ENCODE measurements at regions not wholly inside any gene's neighbourhood (a gene's known extent, or its start where the extent isn't known, plus 50 kb on each side); places are given as distances from the start of the nearest gene placed in this dataset.
"Not testable (repeated sequence)": the region's sequence is repeated elsewhere in the genome, so short reads cannot be mapped to it uniquely, and the experiment has no call there.

- DNase-seq, result no peak
Measured at GRCh38 chr6:82744286-82745015, 321.2 kb downstream of the UBE3D start.

GRCh38 chr6:82750556-82750955, 315.1 kb downstream of the UBE3D start:
- no peak for DNase-seq

- DNase-seq, result no peak
Measured at GRCh38 chr6:82751718-82752117, 313.9 kb downstream of the UBE3D start.

- no peak for DNase-seq
Measured at GRCh38 chr6:82761674-82762345, 303.8 kb downstream of the UBE3D start.

GRCh38 chr6:82766476-82766875, 299.2 kb downstream of the UBE3D start:
- DNase-seq, result no peak

DNA sequence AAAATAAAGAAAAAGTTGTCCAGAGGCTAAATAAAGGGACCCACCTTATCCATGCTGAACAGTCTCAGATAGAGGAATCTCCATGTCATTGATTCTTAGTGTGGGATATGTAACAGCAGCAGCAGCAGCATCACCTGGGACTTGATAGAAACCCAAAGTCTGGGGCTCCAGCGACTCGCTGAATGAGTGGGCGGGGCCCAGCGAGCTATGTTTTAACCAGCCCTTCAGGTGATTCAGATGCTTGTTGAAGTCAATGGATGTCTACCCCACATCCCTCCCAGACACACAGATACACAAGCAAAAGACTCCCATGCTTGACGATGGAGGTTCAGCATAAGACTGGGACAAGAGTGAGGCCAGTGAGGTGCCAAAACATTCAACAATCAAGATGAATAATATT, 298.6 kb downstream of the UBE3D start:
- no peak for DNase-seq

DNA sequence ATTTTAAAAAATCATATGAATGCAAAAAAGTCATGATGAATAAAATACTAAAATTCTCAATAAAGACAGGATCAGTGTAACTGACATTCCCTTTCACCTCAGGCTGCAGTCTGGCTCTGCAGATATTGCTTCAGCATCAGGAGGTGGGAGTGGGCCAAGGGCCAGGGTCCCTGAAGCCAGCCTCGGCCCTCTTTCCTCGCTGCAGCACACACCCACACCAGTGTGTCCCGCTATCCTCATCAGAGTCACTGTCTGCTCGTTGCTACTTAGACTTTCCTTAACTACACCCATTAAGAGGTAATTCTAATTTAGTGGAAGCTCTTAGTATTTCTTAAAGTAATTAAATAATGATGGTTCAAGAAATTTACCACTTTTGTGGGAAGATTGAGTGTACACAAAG, 298.2 kb downstream of the UBE3D start:
- no peak for DNase-seq

DNA sequence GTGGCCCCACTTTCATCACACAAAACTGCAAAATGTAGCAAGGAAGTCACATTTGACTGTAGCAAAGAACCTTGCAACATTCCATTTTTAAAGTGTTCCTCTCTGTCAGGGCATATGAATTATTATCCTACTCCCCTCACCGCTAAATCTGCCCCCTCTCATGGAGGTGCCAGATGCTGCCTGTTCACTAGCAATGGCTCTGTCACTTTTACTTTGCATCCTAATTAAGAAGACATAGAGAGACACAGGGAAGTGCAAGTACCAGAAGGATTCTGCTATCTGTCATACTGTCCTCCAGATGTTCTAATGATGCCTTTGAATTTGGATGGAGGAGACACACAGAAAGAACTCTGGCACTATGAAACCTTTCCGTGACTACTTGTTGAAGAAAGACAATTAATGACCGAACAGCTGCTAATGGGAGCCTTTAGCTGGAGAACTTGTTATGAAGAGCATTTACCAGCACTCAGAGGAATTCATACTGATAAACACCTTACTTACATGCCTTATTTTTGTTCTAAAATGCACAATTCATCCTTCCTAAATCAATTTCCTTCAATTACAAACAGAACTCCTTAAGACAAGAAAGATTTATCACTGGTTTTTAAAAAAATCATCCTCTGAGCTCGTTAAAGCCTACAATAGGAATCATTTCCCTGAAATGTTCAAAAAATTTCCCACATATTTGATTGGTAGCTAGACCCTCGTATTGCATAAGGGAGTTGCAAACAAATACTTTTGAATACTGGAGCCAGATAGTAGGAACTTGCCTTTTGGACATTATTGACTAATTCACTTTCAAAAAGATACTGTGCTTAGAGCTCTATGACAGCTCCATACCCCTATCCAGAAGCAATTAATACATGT, 292.6 kb downstream of the UBE3D start:
- DNase-seq, result no peak

GRCh38 chr6:82775361-82775760, 290.3 kb downstream of the UBE3D start:
- DNase-seq, result no peak

DNA sequence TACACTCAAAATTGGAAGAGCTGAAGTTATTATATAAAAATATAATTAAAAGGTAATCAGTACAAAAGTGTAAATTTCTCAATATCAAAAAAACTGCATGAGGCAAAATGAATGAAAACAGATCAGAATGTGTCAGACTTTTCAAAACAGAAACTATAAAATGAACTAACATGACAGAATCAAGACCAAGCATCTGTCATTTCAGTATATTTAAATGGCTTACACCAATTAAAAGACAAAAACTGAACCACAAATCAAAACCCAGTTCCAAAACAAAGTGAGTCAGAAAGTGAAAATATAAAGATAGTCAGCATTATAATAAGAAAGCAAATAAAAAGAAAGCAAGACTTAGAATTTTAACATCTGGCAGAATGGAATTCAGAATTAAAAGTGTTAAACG, 289.7 kb downstream of the UBE3D start:
- no peak for DNase-seq

DNA sequence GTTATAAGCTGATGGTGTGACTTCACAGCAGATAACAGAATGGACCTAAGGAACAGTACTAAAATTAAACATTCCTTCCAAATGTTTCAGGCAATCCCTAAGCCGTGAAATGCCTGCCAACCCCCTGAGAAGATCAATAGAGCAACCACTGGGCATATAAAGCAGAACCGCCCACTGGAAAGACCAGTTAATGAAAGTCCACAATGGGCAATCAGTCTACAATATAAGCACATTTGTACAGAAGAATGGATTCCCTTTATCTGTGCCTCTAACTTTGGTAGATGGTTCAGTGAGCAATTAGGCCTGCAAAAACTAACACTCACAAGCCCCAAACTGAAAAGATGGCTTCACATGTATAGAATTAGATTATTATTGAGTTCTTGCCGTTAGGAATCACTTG, 286.6 kb downstream of the UBE3D start:
- no peak for DNase-seq

DNA sequence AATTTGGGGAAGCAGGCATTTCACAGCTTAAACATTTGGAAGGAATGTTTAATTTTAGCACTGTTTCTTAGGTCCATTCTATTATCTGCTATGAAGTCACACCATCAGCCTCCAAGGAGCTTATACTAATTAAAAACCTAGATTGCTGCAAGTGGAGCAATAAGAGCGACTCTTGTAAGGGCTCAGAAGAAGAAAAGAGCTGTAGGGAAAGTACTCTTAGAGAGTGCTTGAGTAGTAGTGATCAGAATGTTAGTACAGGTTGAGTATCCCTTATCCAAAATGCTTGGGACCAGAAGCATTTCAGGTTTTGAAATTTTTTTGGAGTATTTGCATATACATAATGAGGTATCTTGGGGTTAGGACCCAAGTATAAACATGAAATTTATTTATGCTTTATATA, 285.3 kb downstream of the UBE3D start:
- no peak for DNase-seq

DNA sequence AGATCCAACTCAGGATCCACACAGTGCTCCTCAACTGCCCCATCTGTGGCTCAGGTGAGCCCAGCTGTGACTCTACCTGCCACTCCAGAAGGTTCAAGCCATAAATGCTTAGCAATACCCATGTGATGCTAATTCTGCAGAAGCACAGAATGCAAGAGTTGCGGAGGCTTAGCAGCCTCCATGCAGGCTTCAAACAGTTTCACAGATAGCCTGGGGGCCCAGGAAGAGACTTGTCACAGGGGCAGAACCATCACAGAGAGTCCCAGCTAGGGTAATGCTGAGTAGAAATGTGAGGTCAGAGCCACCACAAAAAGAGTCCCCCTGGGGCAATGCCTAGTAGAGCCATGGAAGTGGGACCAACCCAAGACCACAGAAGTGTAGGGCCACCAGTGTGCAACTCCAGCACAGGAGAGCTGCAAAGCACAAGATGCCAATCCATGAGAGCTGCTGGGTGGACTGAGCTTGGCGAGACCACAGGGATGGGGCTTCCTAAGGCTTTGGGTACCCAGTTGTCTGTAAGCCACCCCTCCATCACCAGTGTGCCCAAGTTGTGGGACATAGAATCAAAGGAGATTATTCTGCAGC, 283.9 kb downstream of the UBE3D start:
- no peak for DNase-seq

DNA sequence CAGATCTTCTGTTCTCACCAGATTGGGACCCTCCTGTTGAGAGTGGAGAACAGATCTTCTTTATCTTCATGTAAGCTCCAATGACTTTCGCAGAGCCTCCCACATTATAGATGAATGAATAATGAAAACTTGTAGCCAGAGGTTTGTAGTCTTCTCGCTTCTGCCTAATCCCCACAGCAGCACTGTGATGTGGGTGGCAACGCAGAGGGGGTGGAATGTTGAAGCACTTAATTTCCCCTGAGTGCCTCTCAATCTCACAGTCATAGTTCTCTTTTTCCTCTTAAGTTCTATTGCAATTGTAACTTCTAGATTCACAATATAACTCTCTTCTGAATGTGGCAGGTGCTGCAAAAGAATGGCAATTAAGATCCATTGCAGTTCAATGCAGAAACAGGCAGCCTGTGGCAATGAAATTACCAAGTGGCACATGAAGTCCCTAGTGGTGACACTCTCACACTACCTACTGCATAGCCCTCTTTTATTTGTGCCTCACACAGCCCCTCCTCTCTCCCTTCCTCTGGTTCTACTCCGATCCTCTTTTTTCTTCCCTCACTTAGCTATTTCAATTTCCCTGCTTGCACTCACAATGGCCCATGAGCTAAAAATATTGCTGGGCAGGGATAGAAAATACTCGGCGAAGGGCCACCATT, 281.9 kb downstream of the UBE3D start:
- no peak for DNase-seq

DNA sequence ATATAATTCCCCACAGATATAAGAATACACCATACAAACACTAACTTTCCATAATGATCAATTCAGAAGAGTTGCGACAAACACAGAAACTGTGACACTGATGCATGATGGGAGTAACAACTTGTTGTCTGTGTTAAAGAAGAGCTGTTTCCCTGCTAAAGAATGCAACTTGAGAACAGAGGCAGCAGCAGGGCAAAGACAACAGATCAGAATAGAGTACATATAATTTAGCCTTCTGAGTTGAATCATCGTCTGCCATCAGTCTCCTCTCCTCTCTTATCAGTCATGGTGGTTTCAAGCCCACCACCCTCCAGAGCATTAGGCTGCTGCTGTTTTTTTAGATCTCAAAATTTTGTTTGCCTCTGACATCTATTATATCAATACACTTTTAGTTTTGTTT, 280.4 kb downstream of the UBE3D start:
- no peak for DNase-seq

DNA sequence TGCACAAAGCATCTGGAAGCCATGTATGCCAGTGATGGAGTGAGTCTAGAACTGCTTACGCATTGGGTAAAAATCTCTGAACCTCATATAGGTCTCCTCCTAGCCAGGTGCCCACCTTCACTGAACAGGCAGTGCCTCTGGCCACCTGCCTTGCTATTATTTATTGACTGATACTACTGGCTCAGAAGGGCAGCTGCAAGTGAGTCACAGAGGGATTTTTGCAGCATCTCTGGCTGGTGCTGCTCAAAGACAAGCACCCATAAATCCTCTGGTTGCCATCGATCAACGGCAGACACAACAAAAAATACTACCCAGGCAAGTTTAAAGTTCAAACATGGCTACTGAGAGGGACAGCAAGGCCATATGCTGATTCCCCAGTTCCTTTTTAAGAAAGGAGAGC, 279.4 kb downstream of the UBE3D start:
- DNase-seq, result no peak

GRCh38 chr6:82795940-82796339, 269.7 kb downstream of the UBE3D start:
- DNase-seq, result no peak

- no peak for DNase-seq
Measured at GRCh38 chr6:82801083-82801482, 264.6 kb downstream of the UBE3D start.

DNA sequence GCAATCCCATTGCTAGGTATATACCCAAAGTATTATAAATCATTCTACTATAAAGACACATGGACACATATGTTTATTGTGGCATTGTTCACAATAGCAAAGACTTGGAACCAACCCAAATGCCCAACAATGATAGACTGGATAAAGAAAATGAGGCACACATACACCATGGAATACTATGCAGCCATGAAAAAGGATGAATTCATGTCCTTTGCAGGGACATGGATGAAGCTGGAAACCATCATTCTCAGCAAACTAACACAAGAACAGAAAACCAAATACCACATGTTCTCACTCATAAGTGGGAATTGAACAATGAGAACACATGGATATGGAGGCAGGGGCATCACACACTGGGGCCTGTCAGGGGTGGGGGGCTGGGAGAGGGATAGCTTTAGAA, 249.4 kb downstream of the UBE3D start:
- not testable (repeated sequence) for DNase-seq

DNA sequence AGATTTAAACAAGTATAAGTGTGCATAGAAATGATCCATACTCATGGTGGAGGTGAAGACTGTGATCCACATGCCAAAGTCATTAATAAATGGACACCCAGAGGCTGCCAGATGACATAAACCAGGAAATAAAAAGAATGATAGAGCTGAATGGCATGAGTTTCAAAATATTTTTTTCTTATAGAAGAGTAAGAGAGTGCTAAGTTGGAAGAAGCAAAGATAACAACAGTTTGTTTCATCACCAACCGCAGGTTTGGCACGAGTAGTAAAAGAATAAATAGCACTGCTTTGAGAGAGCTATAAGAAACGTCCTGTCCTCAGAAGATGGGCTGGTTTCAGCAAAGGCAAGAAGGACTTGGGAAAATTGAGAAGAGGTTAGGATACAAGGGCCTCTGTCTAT, 246.9 kb downstream of the UBE3D start:
- no peak for DNase-seq

- no peak for DNase-seq
Measured at GRCh38 chr6:82823361-82823760, 242.3 kb downstream of the UBE3D start.

DNA sequence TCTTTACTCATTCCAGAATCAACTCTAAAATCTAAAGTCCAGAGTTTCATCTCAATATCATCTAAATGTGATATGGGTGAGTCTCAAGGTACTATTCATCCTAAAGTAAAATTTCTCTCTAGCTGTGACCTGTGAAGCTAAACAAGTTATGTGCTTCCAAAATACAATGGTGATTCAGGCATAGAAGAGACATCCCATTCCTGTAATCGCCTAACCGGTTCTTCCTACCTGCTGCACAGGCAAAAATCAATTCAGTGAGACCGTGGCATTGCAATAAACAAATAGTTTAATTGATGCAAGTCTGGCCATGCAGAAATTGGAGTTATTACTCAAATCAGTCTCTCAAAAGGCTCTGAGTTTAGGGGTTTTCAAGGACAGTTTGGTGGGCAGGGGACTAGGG, 232.8 kb downstream of the UBE3D start:
- no peak for DNase-seq

DNA sequence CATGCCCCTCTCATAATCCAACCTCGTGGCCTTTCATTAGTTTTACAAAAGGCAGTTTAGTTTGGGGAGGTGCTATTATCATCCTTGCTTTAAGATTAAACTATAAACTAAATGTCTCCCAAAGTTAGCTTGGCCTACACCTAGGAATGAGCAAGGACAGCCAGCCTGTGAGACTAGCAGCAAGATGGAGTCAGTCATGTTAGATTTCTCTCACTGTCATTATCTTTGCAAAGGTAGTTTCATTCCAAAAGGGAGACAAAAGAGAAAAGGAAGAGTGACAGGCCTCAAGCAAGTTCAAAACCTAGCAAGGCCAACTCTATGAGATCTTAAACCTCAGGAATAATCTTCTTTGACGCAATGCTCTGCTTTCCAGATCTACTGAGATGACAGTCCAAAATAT, 232.2 kb downstream of the UBE3D start:
- no peak for DNase-seq

Measured in DMS79 treated with DMSO at 0.1 percent for 48 hours (cell line).